IMR-90 (cell line): ENCODE measurements at regions not wholly inside any gene's neighbourhood (a gene's known extent, or its start where the extent isn't known, plus 50 kb on each side); places are given as distances from the start of the nearest gene placed in this dataset.

Experiments used
- CTCF ChIP-seq: conservative IDR thresholded peaks from 2 replicates; pipeline ENCODE4 v1.5.1; 2012; ENCODE audit warnings: mild to moderate bottlenecking, low read depth, low read length, improper control_type of control experiment
- NFE2L2 ChIP-seq: fragments of 150-350 bp; IDR thresholded peaks from 2 replicates; pipeline ENCODE4 v1.6.1; 2016; ENCODE audit warnings: low read depth, mild to moderate bottlenecking, low read length

- TF ChIP-seq CTCF: no peak
- TF ChIP-seq NFE2L2: no peak
Observed at GRCh38 chr2:149892563-149892962, 305.0 kb upstream of the MMADHC start.
